ENCODE measurements at regions not wholly inside any gene's neighbourhood (a gene's known extent, or its start where the extent isn't known, plus 50 kb on each side); places are given as distances from the start of the nearest gene placed in this dataset.

DNA sequence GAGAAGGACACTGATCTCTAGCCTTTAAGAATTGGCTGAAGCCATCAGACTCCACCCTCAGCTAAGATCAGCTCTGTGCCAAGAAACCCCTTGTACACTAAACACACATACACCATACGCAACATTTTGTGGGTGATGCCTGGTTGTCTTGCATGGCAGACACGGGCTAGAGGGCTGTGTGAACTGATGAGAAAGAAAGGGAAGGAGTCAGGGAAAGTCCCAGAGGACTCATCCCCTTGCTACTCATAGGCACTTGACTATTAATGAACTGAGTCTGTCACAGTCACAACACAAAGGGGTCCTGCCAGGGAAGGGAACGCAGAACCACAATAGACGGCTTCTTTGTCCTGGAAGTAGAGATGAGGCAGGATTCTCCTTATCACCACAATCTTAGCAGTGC, 80.8 kb downstream of the EMP1 start:
- DNase-seq, result no peak

DNA sequence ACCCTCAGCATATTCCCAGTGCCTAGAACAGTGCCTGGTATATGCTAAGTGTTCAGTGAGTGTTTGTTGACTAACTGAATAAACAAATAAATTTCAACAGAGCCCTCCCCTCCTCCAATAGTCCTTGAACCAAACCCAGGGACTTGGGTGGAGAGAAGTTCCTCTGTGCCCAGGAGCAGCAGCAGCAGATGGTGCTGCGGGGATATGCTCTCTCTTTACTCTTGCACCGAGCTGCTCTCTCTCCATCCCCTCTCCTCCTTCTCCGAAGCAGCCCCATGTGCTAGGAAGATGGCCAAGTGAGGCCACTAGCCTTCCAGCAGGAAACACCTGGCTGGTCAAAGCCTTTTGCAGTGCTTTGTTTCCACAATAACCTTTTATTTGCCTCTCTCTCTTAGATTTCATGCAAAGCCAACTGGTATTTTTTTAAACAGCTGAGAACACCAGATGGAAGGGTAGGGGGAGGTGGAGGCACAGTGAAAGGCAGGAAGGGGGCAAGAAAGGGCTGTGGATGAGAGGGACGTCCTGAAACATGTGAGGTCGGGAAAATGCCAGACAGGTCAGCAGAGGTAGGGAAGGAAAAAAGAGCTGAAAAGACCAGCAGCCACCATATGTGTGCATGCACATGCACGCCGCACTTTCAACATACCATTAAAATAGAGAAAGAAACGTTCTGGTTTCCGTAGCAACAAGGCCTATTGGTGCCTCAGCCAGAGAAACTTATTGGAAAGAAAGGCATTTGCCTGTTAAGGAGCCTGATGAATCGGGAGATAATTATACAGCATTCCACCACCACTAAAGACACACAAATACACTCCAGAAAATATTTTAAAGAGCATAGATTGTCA, 78.9 kb downstream of the EMP1 start:
- DNase-seq, result no peak

DNA sequence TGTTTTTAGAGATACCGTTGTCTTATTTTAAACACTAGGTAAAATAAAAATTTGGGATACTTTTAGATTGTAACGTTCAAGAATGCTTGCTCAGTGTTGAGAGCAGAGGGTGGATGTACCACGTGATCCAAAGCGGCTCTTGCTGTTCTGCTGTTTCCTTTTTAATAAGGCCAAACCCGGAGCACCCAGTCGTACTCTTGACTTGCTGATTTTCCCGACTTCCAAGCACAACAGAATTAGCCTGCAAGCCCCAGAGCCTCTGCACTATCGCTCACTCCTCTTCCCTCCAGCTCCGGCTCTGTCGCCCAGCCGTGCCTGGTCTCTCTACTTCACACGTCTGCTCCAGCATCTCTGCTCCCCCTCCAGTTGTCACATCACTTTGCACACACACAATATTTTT, 77.3 kb downstream of the EMP1 start:
- DNase-seq, result no peak

DNA sequence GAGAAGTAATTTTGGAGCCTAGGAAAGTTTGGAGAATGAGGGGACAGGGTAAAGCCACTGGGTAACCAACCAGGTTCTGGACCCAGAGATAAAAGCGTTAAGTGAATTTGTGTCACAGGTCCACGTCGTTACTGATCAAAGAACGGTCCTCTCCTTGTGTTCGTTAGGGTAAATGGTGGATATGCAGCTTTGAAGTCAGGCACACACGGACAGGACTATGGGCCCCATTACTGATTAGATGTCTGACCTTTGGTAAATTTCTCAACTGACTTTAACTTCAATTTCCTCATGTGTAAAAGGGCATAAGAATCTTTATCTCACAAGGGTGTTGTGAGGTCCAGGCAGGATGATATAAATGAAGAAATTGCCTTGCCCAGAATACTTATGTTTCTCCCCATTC, 76.6 kb downstream of the EMP1 start:
- DNase-seq, result no peak

DNA sequence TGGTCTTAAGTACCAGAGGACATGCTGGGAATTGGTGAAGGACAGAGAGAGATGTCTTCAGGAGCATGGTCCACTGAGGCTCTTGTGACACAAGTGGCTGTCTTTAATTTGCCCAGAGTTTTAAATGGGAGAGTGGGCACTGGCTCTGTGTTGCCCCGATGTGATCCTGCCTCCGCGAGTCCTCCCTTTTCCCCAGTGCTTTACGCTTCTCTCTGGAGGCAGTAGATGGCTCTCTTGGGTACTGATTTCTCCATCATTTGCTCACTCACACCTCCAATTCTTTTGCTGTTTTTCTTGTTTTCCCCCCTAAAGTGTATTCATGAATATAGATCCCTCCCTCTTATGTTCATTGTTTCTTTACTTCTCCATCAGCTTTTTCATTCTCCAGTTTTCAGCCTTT, 74.3 kb downstream of the EMP1 start:
- DNase-seq, result no peak

All from activated T-cell treated with anti-CD3 and anti-CD28 coated beads, Interleukin-2, amount 50 U/mL, for 48 hours (primary cell).